SKM-1 (cell line): ENCODE measurements at regions not wholly inside any gene's neighbourhood (a gene's known extent, or its start where the extent isn't known, plus 50 kb on each side); places are given as distances from the start of the nearest gene placed in this dataset.
"Not testable (repeated sequence)": the region's sequence is repeated elsewhere in the genome, so short reads cannot be mapped to it uniquely, and the experiment has no call there.

Source experiments
- DNase-seq: peaks from one replicate; lab custom pipeline; 2025; ENCODE audit not compliant: unreplicated experiment; lab: John Stamatoyannopoulos, UW

DNA sequence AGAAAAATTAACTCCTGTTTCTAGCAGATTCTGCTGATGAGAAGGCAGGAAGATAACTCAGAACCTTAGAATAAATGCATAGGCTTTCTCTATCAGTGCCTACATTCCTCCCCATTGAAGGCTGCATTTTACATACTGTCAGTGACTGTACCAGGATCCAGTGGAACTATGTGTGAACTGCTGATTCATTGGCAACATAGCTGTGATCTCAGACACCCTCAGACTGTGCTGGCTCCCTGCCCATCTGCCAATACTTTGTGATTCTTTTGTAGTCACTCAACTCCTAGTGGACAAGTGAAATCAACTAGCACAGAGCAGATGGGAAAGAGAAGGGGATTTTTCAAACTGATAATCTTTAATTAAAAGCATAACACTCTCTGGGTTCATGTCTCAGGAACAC lies 375.8 kb downstream of the MDFIC start:
- no peak for DNase-seq

DNA sequence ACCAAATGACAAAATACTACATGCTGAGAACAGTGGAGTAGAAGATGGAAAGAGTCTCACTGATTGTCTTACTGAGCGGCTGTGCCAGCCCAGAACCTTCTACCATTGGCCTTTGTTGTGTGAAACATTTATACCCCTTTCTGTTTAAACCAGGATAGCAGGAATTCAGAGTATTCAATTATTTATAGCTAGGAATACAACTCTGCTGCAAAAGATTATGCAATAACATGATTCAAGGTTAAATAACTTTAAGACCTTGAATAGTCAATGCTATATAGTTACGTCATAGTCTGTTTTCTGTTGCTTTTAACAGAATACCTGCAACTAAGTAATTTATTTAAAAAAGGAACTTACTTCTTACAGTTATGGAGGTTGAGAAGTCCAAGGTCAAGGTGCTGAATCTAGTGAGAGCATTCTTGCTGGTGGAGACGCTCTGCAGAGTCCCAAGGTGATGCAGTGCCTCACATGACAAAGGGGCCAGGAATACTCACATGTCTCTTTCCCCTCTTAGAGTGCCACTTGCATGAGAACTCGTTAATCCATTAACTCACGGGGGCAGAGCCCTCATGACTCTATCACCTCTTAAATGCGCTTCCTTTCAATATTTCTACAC lies 371.8 kb downstream of the MDFIC start:
- no peak for DNase-seq

- no peak for DNase-seq
Measured at GRCh38 chr7:115292381-115292780, 370.5 kb downstream of the MDFIC start.

DNA sequence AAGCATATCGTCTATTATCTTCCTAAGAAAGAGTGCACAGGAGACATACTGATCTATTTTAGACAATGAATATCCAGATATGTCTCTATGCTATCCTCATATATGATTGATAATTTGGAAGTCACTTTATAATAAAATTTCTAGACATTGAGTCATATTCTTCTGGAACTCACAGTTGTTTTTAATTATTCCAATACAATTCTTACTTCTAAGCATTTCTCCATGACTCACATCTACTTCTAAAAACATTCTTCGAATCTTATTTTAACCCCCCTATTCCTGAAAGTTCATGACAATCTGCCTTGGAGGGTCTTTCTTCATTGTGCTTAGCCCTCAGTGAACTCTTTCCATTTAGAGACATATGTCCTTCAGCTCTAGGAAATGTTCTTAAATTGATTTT lies 368.1 kb downstream of the MDFIC start:
- DNase-seq: no peak

DNA sequence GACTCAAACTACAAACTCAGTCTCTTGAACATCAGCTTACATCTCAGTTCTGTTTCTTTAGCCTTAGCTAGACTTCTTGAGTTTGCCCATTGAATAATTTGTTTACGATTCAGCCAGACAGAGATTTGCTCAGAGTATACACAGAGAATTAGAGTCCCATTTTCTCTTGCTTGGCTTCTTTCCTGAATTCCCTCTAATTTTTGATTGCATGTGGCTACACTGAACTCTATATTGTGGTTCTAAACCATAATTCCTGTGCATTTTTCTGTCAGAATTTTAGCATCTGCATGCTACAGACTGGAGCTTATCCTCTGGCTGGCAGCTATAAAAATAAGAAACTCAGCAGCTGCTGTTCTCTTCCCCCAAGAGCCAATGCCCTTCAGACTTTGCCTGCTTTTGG lies 354.9 kb downstream of the MDFIC start:
- no peak for DNase-seq

GRCh38 chr7:115273855-115274254 lies 352.0 kb downstream of the MDFIC start:
- not testable (repeated sequence) for DNase-seq

GRCh38 chr7:115273139-115273772 lies 351.4 kb downstream of the MDFIC start:
- DNase-seq: no peak

GRCh38 chr7:115271332-115272235 lies 349.7 kb downstream of the MDFIC start:
- DNase-seq: no peak

GRCh38 chr7:115269486-115269885 lies 347.6 kb downstream of the MDFIC start:
- no peak for DNase-seq

GRCh38 chr7:115267503-115267902 lies 345.6 kb downstream of the MDFIC start:
- no peak for DNase-seq

DNA sequence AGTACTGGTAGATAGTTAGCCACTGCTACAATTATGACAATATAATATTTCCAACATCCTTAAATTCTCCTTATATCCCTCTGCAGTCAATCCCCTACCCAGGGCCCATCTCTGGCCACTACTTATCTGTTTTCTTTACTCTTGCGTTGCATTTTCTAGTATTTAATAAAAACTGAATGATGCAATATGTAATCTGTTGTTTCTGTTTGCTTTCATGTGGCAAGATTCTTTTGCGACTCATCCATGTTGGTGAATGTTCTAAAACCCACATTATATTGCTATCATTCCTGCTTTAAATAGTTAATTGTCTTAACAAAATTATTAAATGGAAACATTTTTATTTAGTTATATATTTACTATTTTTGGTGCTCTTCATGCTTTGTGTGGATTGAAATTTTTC lies 338.5 kb downstream of the MDFIC start:
- no peak for DNase-seq

GRCh38 chr7:115252461-115252860 lies 330.6 kb downstream of the MDFIC start:
- DNase-seq: no peak

DNA sequence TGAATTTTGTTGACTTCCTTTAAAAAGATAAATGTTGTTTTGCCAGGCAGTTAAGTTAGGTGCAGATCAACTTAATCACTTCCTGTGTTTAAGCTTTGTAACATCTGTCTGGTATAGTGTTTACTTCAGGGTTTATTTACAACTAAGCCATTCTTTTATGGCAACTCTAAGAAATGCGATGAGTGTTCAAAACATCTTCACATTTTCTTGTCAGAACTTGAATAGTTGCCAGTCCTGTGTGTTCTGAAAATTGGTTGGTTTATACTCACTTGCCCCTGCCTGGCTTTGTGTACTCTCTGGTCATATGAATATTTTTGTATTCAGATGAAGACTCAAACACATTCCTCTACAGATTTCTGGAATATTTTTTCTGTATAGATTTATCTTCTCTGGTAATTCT lies 327.2 kb downstream of the MDFIC start:
- DNase-seq: no peak

- no peak for DNase-seq
Measured at GRCh38 chr7:115241151-115241550, 319.3 kb downstream of the MDFIC start.

- DNase-seq: no peak
Measured at GRCh38 chr7:115240242-115240641, 318.3 kb downstream of the MDFIC start.

DNA sequence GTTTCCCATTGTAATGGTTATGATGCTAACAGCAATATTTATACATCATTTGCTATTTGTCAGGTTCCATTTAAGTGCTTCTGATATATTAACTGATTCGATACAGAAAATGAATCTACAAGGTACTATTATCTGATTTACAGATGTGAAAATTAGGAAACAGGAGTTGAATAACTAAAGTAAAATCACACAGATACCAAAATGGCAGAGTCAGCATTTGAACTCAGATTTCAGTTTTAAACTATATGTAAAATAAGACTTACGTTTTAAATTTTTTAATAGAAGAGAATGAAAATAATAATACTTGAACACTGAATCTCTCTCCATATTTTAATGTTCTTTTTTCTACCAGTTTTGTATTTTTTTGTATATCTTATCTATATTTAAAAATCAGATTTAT lies 313.2 kb downstream of the MDFIC start:
- DNase-seq: no peak

GRCh38 chr7:115233809-115234208 lies 311.9 kb downstream of the MDFIC start:
- DNase-seq: no peak

GRCh38 chr7:115232041-115232440 lies 310.1 kb downstream of the MDFIC start:
- DNase-seq: no peak

GRCh38 chr7:115230882-115231571 lies 309.1 kb downstream of the MDFIC start:
- no peak for DNase-seq

- DNase-seq: no peak
Measured at GRCh38 chr7:115229401-115230105, 307.7 kb downstream of the MDFIC start.
